GM19035 (cell line): ENCODE measurements at regions not wholly inside any gene's neighbourhood (a gene's known extent, or its start where the extent isn't known, plus 50 kb on each side); places are given as distances from the start of the nearest gene placed in this dataset.

Experiments used
- ATAC-seq: cut with Tn5 transposase; IDR thresholded peaks from one replicate; pipeline ENCODE4 v1.9.1; 2021; ENCODE audit not compliant: unreplicated experiment

GRCh38 chr2:67462738-67463496 lies 65.8 kb downstream of the ETAA1 start:
- no peak for ATAC-seq

DNA sequence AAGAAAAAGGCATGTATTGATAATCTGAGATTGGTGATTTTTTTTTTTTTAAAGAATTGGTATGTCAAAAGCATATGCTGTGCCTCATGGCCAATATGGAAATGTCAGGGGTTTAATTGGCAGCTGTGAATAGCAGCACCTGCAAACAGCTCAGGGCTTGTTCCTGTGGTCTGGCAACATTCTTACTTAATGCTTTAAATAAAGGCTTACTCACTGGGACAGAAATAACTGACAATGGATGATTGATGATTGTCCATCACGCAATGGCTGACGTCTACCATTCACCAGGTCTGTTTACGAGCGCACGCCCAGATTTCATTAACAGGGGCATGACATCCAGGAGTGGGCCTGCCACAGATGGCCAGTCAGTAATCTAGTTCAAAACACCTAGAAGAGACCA lies 66.7 kb downstream of the ETAA1 start:
- no peak for ATAC-seq

DNA sequence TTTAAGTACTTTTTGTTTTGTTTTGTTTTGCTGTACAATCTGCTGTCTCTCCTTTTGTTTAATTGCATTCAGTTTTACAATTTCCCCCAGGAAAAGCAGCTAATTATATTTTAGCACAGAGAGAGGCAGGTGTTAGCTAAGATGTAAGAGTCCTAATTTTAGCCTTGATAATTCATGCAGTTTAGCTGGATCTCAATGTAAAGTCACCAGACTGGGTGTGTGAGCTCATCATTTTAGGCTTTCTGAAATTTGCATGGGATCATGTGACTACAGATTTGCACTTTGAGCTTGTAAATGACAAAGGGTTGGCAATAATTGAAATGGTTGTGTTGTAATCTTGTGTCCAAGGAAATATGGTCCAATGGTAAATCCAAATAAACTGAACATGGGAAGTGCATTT lies 68.5 kb downstream of the ETAA1 start:
- ATAC-seq, result no peak

GRCh38 chr2:67466734-67467133 lies 69.6 kb downstream of the ETAA1 start:
- no peak for ATAC-seq

- ATAC-seq, result no peak
These were observed 74.5 kb downstream of the ETAA1 start for GRCh38 chr2:67471681-67472080.

GRCh38 chr2:67476809-67477790 lies 80.0 kb downstream of the ETAA1 start:
- ATAC-seq, result no peak

- ATAC-seq, result no peak
These were observed 82.1 kb downstream of the ETAA1 start for GRCh38 chr2:67479261-67479660.

DNA sequence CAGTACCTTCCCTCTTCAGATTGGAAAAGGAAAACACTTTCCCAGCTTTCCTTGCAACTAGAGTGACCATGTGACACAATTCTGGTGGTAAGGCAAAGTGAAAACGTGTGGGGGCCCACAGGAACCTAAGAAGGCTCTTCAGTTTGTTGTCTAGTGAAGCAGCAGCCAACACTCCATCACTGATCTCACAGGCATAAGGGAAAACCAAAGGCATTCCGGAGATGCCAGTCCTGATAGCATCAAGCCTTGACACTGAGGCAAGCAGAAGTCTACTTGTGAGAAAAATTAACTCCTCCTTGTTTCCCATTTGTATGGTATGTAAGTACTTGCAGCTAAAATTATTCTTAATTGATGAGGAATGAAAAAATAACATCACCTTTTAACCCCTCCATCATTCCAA lies 88.3 kb downstream of the ETAA1 start:
- ATAC-seq, result no peak

DNA sequence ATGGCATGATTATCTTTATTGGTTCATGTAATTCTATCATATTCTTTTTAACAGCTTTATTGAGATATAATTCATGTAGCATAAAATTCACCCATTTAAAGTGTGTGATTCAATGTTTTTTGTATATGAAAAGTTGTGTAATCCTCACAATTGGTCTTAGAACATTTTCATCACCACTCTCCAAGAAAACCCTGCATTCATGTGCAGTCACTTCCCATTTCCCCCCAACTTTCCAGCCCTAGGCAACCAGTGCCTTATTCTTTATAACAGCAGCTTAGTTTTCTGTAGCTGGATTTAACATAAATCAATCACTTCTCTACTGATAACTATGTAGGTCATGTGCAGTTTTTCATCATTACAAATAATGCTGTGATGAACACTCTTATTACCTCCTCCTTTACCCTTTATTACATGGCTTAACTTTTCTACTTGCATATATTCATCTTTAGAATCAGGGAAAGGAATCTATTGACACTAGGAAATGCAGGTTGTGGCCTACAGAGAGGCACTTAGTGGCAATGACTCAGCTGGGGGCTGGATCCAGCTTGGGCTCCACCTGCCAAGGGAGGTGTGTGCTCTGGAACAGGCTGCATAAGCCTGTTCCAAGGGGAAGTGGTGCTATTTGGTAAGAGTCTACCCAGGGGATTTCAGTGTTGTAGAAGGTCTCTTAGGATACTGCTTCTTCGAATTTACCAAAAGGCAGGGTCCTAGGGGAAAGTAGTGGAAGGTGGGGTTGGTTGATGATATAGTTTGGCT lies 89.1 kb downstream of the ETAA1 start:
- no peak for ATAC-seq

GRCh38 chr2:67487993-67488392 lies 90.9 kb downstream of the ETAA1 start:
- no peak for ATAC-seq

DNA sequence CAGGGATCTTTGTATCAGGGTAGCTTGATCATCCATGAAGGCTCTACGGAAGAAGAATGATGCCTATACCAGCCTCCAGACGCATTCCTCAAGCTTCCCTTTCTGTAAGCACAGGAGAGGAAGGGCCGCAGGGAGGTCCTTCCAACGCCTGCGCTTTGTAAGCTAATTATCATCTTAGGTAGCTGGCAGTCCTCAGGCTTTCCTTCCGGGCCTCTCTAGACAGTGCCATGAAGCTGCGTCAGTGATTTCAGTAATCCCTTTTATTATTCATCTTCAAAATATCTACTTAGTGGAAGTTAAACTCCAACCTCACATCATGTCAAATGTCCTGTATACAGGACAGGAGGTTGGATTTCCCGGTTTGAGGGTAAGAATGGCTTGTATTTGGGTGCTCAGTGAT lies 92.3 kb downstream of the ETAA1 start:
- no peak for ATAC-seq

- ATAC-seq, result no peak
These were observed 101.8 kb downstream of the ETAA1 start for GRCh38 chr2:67498931-67499330.

- no peak for ATAC-seq
These were observed 102.9 kb downstream of the ETAA1 start for GRCh38 chr2:67499989-67500388.

- ATAC-seq, result no peak
These were observed 103.4 kb downstream of the ETAA1 start for GRCh38 chr2:67500541-67500940.

DNA sequence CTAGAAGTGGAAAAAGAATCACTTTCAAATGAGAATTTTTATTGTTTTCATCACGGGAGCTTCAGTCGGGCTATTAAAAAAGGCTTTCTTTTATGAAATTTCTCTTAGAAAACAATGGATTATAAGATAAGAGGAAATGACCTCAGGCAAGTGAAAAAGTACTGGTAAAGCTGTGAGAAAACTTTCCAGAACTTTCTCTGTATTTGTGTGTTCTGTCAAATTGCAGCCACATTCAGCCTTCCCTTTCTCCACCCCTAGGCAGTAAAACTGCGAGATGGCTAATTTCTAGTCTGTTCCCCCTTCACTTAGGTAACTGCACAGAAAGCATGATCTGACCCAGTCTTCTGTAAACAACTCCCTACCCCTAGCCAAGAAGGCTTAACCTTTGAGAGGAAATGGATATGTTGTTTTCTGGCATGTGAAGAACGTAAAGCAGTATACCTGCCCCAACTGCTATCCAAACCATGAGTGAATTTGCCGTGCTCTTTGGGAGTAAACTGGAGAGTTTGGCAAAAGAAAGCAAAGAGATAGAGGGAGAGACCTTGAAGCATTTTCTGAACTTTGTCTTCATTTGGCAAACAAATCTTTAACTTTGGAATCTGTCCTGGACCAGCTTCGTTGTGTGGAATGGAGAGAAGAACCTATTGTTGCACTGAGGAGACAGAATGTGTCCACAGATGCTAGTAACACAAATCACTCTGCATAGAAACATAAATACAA lies 105.4 kb downstream of the ETAA1 start:
- no peak for ATAC-seq

GRCh38 chr2:67503066-67503795 lies 106.1 kb downstream of the ETAA1 start:
- ATAC-seq, result no peak

DNA sequence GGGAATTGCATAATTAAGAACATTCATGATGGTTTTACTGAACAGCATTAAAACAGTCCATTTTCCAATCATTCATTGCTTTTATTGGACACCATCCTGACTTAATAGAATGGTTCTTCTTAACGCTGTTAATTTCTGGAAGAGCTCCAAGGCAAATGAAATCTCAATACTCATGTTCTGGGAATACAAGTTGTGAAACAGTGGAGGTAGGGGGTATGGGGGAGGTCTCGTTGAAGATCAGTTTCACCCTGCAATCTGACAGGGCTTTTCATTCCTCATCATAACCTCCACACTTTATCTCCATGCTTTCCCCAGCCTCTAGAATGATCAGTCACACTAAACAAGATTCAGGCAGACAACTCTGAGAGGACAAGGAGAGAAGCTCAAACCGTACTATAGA lies 113.6 kb downstream of the ETAA1 start:
- no peak for ATAC-seq

DNA sequence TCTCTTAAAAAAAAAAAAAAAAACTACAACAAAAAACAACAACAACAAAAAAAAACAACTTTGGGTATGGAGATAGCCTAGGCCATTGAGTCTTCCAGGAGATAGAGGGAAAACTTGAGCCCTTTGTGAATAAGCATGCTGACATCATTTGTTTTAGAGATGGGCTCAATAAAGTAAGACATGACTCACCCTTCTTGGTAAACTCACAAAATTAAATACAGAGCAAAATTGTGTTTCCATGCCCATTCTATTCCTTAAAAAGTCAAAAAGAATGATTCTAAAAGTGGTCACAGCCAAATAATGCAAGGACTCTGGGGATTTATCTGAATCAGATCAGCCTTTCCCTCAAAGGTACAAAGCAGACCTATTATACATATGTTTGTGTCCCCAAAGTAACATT lies 117.4 kb downstream of the ETAA1 start:
- ATAC-seq, result no peak

- no peak for ATAC-seq
These were observed 117.9 kb downstream of the ETAA1 start for GRCh38 chr2:67515056-67515455.

DNA sequence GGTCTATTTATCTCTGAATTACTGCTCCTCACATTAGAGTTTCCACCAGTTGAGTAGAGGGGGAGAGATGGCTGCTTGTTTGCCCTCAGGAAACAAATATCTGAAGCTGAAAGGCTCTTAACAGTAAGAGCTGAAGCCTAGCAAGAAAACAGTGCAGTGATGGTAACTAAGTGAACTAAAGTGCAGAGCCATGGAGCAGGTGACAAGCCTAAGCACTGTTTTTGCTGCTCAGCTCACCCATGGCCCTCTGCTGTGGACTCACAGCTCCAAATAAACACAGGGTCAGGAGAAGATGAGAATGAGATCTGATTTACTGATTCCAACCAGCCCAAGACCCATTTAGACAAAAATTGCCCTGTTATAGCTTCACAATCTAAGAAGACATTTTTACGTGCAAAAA lies 118.4 kb downstream of the ETAA1 start:
- ATAC-seq, result no peak
